Stomach (tissue), 4 donors: ENCODE measurements at regions not wholly inside any gene's neighbourhood (a gene's known extent, or its start where the extent isn't known, plus 50 kb on each side); places are given as distances from the start of the nearest gene placed in this dataset.

Source experiments
- EP300 ChIP-seq: sonication (generic); formaldehyde crosslinking; IDR thresholded peaks from one replicate; pipeline ENCODE4 v1.6.1; 2017; ENCODE audit warnings: antibody characterized with exemption
- POLR2A ChIP-seq, 4 donors: fragments of 450-650 bp; IDR thresholded peaks; one replicate each; pipeline ENCODE4 v1.6.1; 2016; ENCODE audit warnings: antibody characterized with exemption in 4 of 4, control low read depth in 2 of 4, mild to moderate bottlenecking in 1 of 4, moderate library complexity in 1 of 4
- POLR2AphosphoS5 ChIP-seq, 3 donors: sonication (generic); formaldehyde crosslinking; IDR thresholded peaks; one replicate each; pipeline ENCODE4 v1.6.1; 2016; ENCODE audit warnings: antibody characterized with exemption in 3 of 3
- TF ChIP-seq, protein P1 (sequence below), 7 experiments: fragments of 450-650 bp in 4 of 7; fragments of 200-600 bp in 3 of 7; sonication (generic) in 3 of 7; IDR thresholded peaks; one replicate each; pipeline ENCODE4 v1.5.1; 2016 to 2019; ENCODE audit warnings: antibody characterized with exemption in 7 of 7, control low read depth in 2 of 7, mild to moderate bottlenecking in 1 of 7

- TF ChIP-seq, protein P1, sequence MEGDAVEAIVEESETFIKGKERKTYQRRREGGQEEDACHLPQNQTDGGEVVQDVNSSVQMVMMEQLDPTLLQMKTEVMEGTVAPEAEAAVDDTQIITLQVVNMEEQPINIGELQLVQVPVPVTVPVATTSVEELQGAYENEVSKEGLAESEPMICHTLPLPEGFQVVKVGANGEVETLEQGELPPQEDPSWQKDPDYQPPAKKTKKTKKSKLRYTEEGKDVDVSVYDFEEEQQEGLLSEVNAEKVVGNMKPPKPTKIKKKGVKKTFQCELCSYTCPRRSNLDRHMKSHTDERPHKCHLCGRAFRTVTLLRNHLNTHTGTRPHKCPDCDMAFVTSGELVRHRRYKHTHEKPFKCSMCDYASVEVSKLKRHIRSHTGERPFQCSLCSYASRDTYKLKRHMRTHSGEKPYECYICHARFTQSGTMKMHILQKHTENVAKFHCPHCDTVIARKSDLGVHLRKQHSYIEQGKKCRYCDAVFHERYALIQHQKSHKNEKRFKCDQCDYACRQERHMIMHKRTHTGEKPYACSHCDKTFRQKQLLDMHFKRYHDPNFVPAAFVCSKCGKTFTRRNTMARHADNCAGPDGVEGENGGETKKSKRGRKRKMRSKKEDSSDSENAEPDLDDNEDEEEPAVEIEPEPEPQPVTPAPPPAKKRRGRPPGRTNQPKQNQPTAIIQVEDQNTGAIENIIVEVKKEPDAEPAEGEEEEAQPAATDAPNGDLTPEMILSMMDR (IDR thresholded peaks at IDR 0.05), result no peak
- TF ChIP-seq POLR2A (IDR thresholded peaks at IDR 0.05), result no peak
- no peak for TF ChIP-seq EP300
- no peak for TF ChIP-seq POLR2AphosphoS5 (IDR thresholded peaks at IDR 0.05)
Measured at GRCh38 chr2:126781206-126781605, 117.5 kb upstream of the TEX51 start.
